Natural killer cell (primary cell): ENCODE measurements at regions not wholly inside any gene's neighbourhood (a gene's known extent, or its start where the extent isn't known, plus 50 kb on each side); places are given as distances from the start of the nearest gene placed in this dataset.
"Not testable (repeated sequence)": the region's sequence is repeated elsewhere in the genome, so short reads cannot be mapped to it uniquely, and the experiment has no call there.

Experiments
- ATAC-seq, 3 donors: fragments of 150-1000 bp in 2 of 3; fragments of 200-7000 bp in 1 of 3; cut with Tn5 transposase; 1 replicate in 1 of 3; 2 replicates in 2 of 3; pipeline ENCODE4 v1.10.0; 2021; ENCODE audit warnings: mild to moderate bottlenecking in 2 of 3, moderate library complexity in 2 of 3
- DNase-seq, 2 donors: peaks; one replicate each; pipeline versions ENCODE4 v3.0.0 to v3.0.0-alpha.2; 2013 to 2021; ENCODE audit warnings: mixed read lengths in 1 of 2
- H3K27ac ChIP-seq: one replicate; pipeline ENCODE4 v1.5.1; 2013; ENCODE audit warnings: mild to moderate bottlenecking, low read length
- H3K27me3 ChIP-seq: one replicate; pipeline ENCODE4 v1.6.1; 2013; ENCODE audit warnings: low read length; ENCODE audit not compliant: control insufficient read depth, insufficient read depth
- H3K36me3 ChIP-seq: one replicate; pipeline ENCODE4 v1.6.1; 2013; ENCODE audit warnings: low read length; ENCODE audit not compliant: control insufficient read depth, insufficient read depth
- H3K4me1 ChIP-seq: one replicate; pipeline ENCODE4 v1.6.1; 2013; ENCODE audit warnings: low read length; ENCODE audit not compliant: control insufficient read depth, insufficient read depth
- H3K4me3 ChIP-seq: one replicate; pipeline ENCODE4 v1.5.1; 2013; ENCODE audit warnings: low read length
- H3K9me3 ChIP-seq: one replicate; pipeline ENCODE4 v1.6.1; 2013; ENCODE audit warnings: low read length; ENCODE audit not compliant: control insufficient read depth, insufficient read depth
- H3K27ac Mint-ChIP-seq, 2 donors: one replicate each; pipeline ENCODE4 v1.8.0; 2022; ENCODE audit warnings: mild to moderate bottlenecking in 2 of 2, mixed read lengths in 2 of 2, moderate library complexity in 1 of 2
- H3K27me3 Mint-ChIP-seq, 2 donors: one replicate each; pipeline ENCODE4 v1.8.0; 2022; ENCODE audit warnings: low read depth in 2 of 2, mixed read lengths in 2 of 2
- H3K36me3 Mint-ChIP-seq: one replicate; pipeline ENCODE4 v1.8.0; 2022; ENCODE audit warnings: mixed read lengths
- H3K4me1 Mint-ChIP-seq, 2 donors: one replicate each; pipeline ENCODE4 v1.8.0; 2022; ENCODE audit warnings: mixed read lengths in 2 of 2
- H3K4me3 Mint-ChIP-seq: one replicate; pipeline ENCODE4 v1.8.0; 2022; ENCODE audit warnings: mild to moderate bottlenecking, moderate library complexity, mixed read lengths
- H3K9me3 Mint-ChIP-seq, 2 donors: one replicate each; pipeline ENCODE4 v1.8.0; 2022; ENCODE audit warnings: mixed read lengths in 2 of 2
- CTCF ChIP-seq: fragments of 200-600 bp; IDR thresholded peaks from one replicate; pipeline ENCODE4 v1.8.0; 2022; ENCODE audit warnings: antibody characterized with exemption
- WGBS: methylation state at CpG from one replicate; pipeline ENCODE4 v1.1.7; 2013; ENCODE audit warnings: missing lambda C conversion rate; ENCODE audit not compliant: insufficient coverage; 5-methylcytosine and 5-hydroxymethylcytosine counted together
- intact Hi-C: fragments of 100-400 bp; cut with micrococcal nuclease; formaldehyde crosslinking; loops from one replicate; pipeline ENCODE4 v1.14.2; 2022

GRCh38 chr17:13885550-13885949 is 183.8 kb upstream of the COX10 start:
- ATAC-seq (no peak), DNase-seq (no peak)
- TF ChIP-seq CTCF: no peak
- H3K27ac Mint-ChIP-seq: no peak overlapping the region
- no peak overlapping the region for H3K27ac ChIP-seq
- 90% methylated on average over 2 of the region's 2 CpGs for WGBS
- no peaks in the 10 kb centered on the region for H3K36me3 Mint-ChIP-seq
- H3K4me3 ChIP-seq: no peak overlapping the region
- intact Hi-C loops: no loop called here
- H3K36me3 ChIP-seq: no peaks in the 10 kb centered on the region
- H3K4me1 Mint-ChIP-seq: no peaks in the 10 kb centered on the region
- no peaks in the 10 kb centered on the region for H3K4me1 ChIP-seq
- H3K9me3 Mint-ChIP-seq: peaks cover 0 to 3% of the 10 kb centered on the region in 2 donors
- no peaks in the 10 kb centered on the region for H3K9me3 ChIP-seq
- no peaks in the 10 kb centered on the region for H3K27me3 Mint-ChIP-seq
- no peaks in the 10 kb centered on the region for H3K27me3 ChIP-seq
- H3K4me3 Mint-ChIP-seq: no peak overlapping the region

GRCh38 chr17:13885953-13886889 is 183.1 kb upstream of the COX10 start:
- intact Hi-C loops: no loop called here
- no peak for ATAC-seq
- Mint-ChIP-seq H3K27ac (no peak overlapping the region), H3K9me3 (peaks cover 0 to 3% of the 10 kb centered on the region in 2 donors), H3K36me3 (no peaks in the 10 kb centered on the region), H3K4me3 (no peak overlapping the region), H3K27me3 (no peaks in the 10 kb centered on the region), H3K4me1 (no peaks in the 10 kb centered on the region)
- WGBS: 86% methylated on average over 6 of the region's 6 CpGs
- Histone ChIP-seq H3K36me3 (no peaks in the 10 kb centered on the region), H3K27ac (no peak overlapping the region), H3K27me3 (no peaks in the 10 kb centered on the region), H3K9me3 (no peaks in the 10 kb centered on the region), H3K4me3 (no peak overlapping the region), H3K4me1 (no peaks in the 10 kb centered on the region)
- no peak for DNase-seq
- no peak for TF ChIP-seq CTCF

GRCh38 chr17:13888056-13888609 is 181.2 kb upstream of the COX10 start:
- Histone ChIP-seq H3K4me3 (no peak overlapping the region), H3K27ac (no peak overlapping the region), H3K27me3 (no peaks in the 10 kb centered on the region), H3K9me3 (no peaks in the 10 kb centered on the region), H3K36me3 (no peaks in the 10 kb centered on the region), H3K4me1 (no peaks in the 10 kb centered on the region)
- ATAC-seq: no peak
- H3K4me3 Mint-ChIP-seq: no peak overlapping the region
- intact Hi-C loops: no loop called here
- no peak overlapping the region for H3K27ac Mint-ChIP-seq
- TF ChIP-seq CTCF: no peak
- no peaks in the 10 kb centered on the region for H3K36me3 Mint-ChIP-seq
- H3K9me3 Mint-ChIP-seq: no peaks in the 10 kb centered on the region
- 93% methylated on average over 7 of the region's 7 CpGs for WGBS
- H3K27me3 Mint-ChIP-seq: no peaks in the 10 kb centered on the region
- no peaks in the 10 kb centered on the region for H3K4me1 Mint-ChIP-seq
- peak in 1 of 2 donors; percentile 10 for DNase-seq

- H3K27me3 ChIP-seq, H3K36me3 ChIP-seq, H3K36me3 Mint-ChIP-seq, H3K9me3 ChIP-seq, DNase-seq, H3K4me3 Mint-ChIP-seq, H3K27ac Mint-ChIP-seq, H3K27me3 Mint-ChIP-seq, H3K4me1 Mint-ChIP-seq, H3K9me3 Mint-ChIP-seq, intact Hi-C loops, H3K4me3 ChIP-seq, H3K4me1 ChIP-seq, H3K27ac ChIP-seq, ATAC-seq: not testable (repeated sequence)
These were observed 160.3 kb upstream of the COX10 start for GRCh38 chr17:13908971-13909370.
